Esophagus muscularis mucosa (tissue), 4 donors: ENCODE measurements at regions not wholly inside any gene's neighbourhood (a gene's known extent, or its start where the extent isn't known, plus 50 kb on each side); places are given as distances from the start of the nearest gene placed in this dataset.
"Not testable (repeated sequence)": the region's sequence is repeated elsewhere in the genome, so short reads cannot be mapped to it uniquely, and the experiment has no call there.

ENCODE experiments used
- DNase-seq: peaks from one replicate; pipeline ENCODE4 v3.0.0-alpha.2; 2017; ENCODE audit errors: extremely low spot score
- H3K27ac ChIP-seq, 4 donors: fragments of 200-600 bp; sonication (generic); replicated peaks in 1 of 4; 1 replicate in 3 of 4; 2 replicates in 1 of 4; pipeline ENCODE4 v1.5.1; 2016 to 2019; ENCODE audit warnings: mild to moderate bottlenecking in 1 of 4
- H3K27me3 ChIP-seq, 4 donors: fragments of 200-600 bp; sonication (generic); one replicate each; pipeline versions ENCODE4 v1.5.1 to v1.6.0; 2016 to 2019
- H3K36me3 ChIP-seq, 4 donors: fragments of 200-600 bp; sonication (generic); one replicate each; pipeline ENCODE4 v1.5.1; 2016 to 2019
- H3K4me1 ChIP-seq, 4 donors: fragments of 200-600 bp; sonication (generic); one replicate each; pipeline ENCODE4 v1.5.1; 2016 to 2019
- H3K4me3 ChIP-seq, 4 donors: fragments of 200-600 bp; sonication (generic); 1 replicate in 2 of 4; 2 replicates in 2 of 4; pipeline ENCODE4 v1.5.1; 2016 to 2019; ENCODE audit warnings: mild to moderate bottlenecking in 4 of 4, moderate library complexity in 1 of 4
- H3K9me3 ChIP-seq, 4 donors: fragments of 200-600 bp; sonication (generic); 1 replicate in 3 of 4; 2 replicates in 1 of 4; pipeline ENCODE4 v1.5.1; 2016 to 2019
- CTCF ChIP-seq, 3 experiments: fragments of 200-600 bp in 2 of 3; fragments of 450-650 bp in 1 of 3; sonication (generic) in 2 of 3; IDR thresholded peaks; one replicate each; pipeline ENCODE4 v1.5.1; 2017 to 2019; ENCODE audit warnings: antibody characterized with exemption in 3 of 3, mild to moderate bottlenecking in 2 of 3, moderate library complexity in 1 of 3
- EP300 ChIP-seq: sonication (generic); formaldehyde crosslinking; IDR thresholded peaks from one replicate; pipeline ENCODE4 v1.6.1; 2017; ENCODE audit warnings: antibody characterized with exemption
- POLR2A ChIP-seq: fragments of 450-650 bp; IDR thresholded peaks from one replicate; pipeline ENCODE4 v1.6.1; 2017; ENCODE audit warnings: antibody characterized with exemption, moderate library complexity, mild to moderate bottlenecking, low read depth
- POLR2AphosphoS5 ChIP-seq, 2 donors: sonication (generic); formaldehyde crosslinking; IDR thresholded peaks; one replicate each; pipeline ENCODE4 v1.6.1; 2017; ENCODE audit warnings: antibody characterized with exemption in 2 of 2
- WGBS: methylation state at CpG from one replicate; pipeline ENCODE4 v1.1.5; 2018; 5-methylcytosine and 5-hydroxymethylcytosine counted together
- intact Hi-C: fragments of 100-400 bp; cut with DNase I; formaldehyde crosslinking; loops from one replicate; pipeline ENCODE4 v1.15.1; 2023

- Histone ChIP-seq H3K27ac (no peak overlapping the region), H3K36me3 (no peaks in the 10 kb centered on the region), H3K4me3 (no peak overlapping the region), H3K27me3 (no peaks in the 10 kb centered on the region), H3K4me1 (peaks cover 0 to 15% (median 8%) of the 10 kb centered on the region in 4 donors), H3K9me3 (no peaks in the 10 kb centered on the region)
- DNase-seq: no peak
- TF ChIP-seq POLR2A (no peak), EP300 (no peak), CTCF (IDR thresholded peaks at IDR 0.05) (no peak), POLR2AphosphoS5 (IDR thresholded peaks at IDR 0.05) (no peak)
- intact Hi-C loops: no loop called here
- WGBS: 91% methylated on average over 1 of the region's 1 CpG
Measured at GRCh38 chr6:74570044-74570443, 635.8 kb downstream of the COL12A1 start.

- WGBS: 36% methylated on average over 6 of the region's 6 CpGs
- TF ChIP-seq POLR2A (no peak), EP300 (no peak), CTCF (IDR thresholded peaks at IDR 0.05) (no peak), POLR2AphosphoS5 (IDR thresholded peaks at IDR 0.05) (no peak)
- Histone ChIP-seq H3K9me3 (no peaks in the 10 kb centered on the region), H3K4me3 (no peak overlapping the region), H3K27me3 (no peaks in the 10 kb centered on the region), H3K4me1 (peaks cover 0 to 25% (median 17%) of the 10 kb centered on the region in 4 donors), H3K27ac (no peak overlapping the region), H3K36me3 (no peaks in the 10 kb centered on the region)
- no peak for DNase-seq
- intact Hi-C loops: no loop called here
Measured at GRCh38 chr6:74568861-74569260, 637.0 kb downstream of the COL12A1 start.

- H3K4me3 ChIP-seq, H3K27ac ChIP-seq, DNase-seq, intact Hi-C loops, H3K9me3 ChIP-seq, H3K27me3 ChIP-seq, H3K36me3 ChIP-seq: not testable (repeated sequence)
- 87% methylated on average over 4 of the region's 4 CpGs for WGBS
- peaks cover 0 to 25% (median 13%) of the 10 kb centered on the region in 4 donors for H3K4me1 ChIP-seq
Measured at GRCh38 chr6:74567923-74568290, 637.9 kb downstream of the COL12A1 start.

GRCh38 chr6:74567281-74567922 lies 638.5 kb downstream of the COL12A1 start:
- Histone ChIP-seq H3K27me3 (no peaks in the 10 kb centered on the region), H3K9me3 (no peaks in the 10 kb centered on the region), H3K27ac (no peak overlapping the region), H3K4me1 (peaks cover 0 to 25% (median 13%) of the 10 kb centered on the region in 4 donors), H3K36me3 (no peaks in the 10 kb centered on the region), H3K4me3 (no peak overlapping the region)
- DNase-seq: no peak
- WGBS: 93% methylated on average over 7 of the region's 7 CpGs
- TF ChIP-seq POLR2A: no peak
- TF ChIP-seq EP300: no peak
- no peak for TF ChIP-seq CTCF (IDR thresholded peaks at IDR 0.05)
- no peak for TF ChIP-seq POLR2AphosphoS5 (IDR thresholded peaks at IDR 0.05)
- intact Hi-C loops: no loop called here

- intact Hi-C loops: no loop called here
- no peak overlapping the region for H3K4me3 ChIP-seq
- TF ChIP-seq EP300: no peak
- TF ChIP-seq POLR2A: no peak
- no peak for TF ChIP-seq POLR2AphosphoS5 (IDR thresholded peaks at IDR 0.05)
- no peak for TF ChIP-seq CTCF (IDR thresholded peaks at IDR 0.05)
Measured at GRCh38 chr6:74557236-74557635, 648.6 kb downstream of the COL12A1 start.

More at GRCh38 chr6:74557236-74557635, 648.6 kb downstream of the COL12A1 start:
- Histone ChIP-seq H3K9me3 (no peaks in the 10 kb centered on the region), H3K4me1 (no peaks in the 10 kb centered on the region), H3K27me3 (no peaks in the 10 kb centered on the region), H3K36me3 (no peaks in the 10 kb centered on the region), H3K27ac (no peak overlapping the region)
- no peak for DNase-seq
